RWPE2 (cell line): ENCODE measurements at regions not wholly inside any gene's neighbourhood (a gene's known extent, or its start where the extent isn't known, plus 50 kb on each side); places are given as distances from the start of the nearest gene placed in this dataset.

Source experiments
- ATAC-seq: fragments of 200-7000 bp; cut with Tn5 transposase; 3 replicates; pipeline ENCODE4 v1.9.1; 2021; ENCODE audit warnings: low read depth
- DNase-seq: peaks from one replicate; pipeline ENCODE4 v3.0.0-alpha.2; 2020; ENCODE audit warnings: low spot score
- H3K27ac ChIP-seq: fragments of 450-650 bp; 2 replicates; pipeline ENCODE4 v1.5.1; 2017; ENCODE audit warnings: mild to moderate bottlenecking; ENCODE audit not compliant: poor library complexity, severe bottlenecking
- H3K27me3 ChIP-seq: fragments of 250-450 bp; sonication (Bioruptor Pico); 2 replicates; pipeline ENCODE4 v1.5.1; 2021; ENCODE audit warnings: mild to moderate bottlenecking, moderate library complexity; ENCODE audit not compliant: insufficient read depth, poor library complexity, severe bottlenecking
- H3K36me3 ChIP-seq: fragments of 250-450 bp; sonication (Bioruptor Pico); 2 replicates; pipeline ENCODE4 v1.5.1; 2020; ENCODE audit warnings: low read depth, mild to moderate bottlenecking, moderate library complexity
- H3K4me1 ChIP-seq: fragments of 250-450 bp; sonication (Bioruptor Pico); 2 replicates; pipeline ENCODE4 v1.5.1; 2021; ENCODE audit warnings: mild to moderate bottlenecking, moderate library complexity; ENCODE audit not compliant: insufficient read depth, poor library complexity, severe bottlenecking
- H3K4me3 ChIP-seq: fragments of 250-450 bp; sonication (Bioruptor Pico); 2 replicates; pipeline ENCODE4 v1.5.1; 2021; ENCODE audit warnings: mild to moderate bottlenecking, moderate library complexity; ENCODE audit not compliant: severe bottlenecking
- H3K9me3 ChIP-seq: fragments of 250-450 bp; sonication (Bioruptor Pico); 2 replicates; pipeline ENCODE4 v1.5.1; 2021; ENCODE audit warnings: mild to moderate bottlenecking, moderate library complexity; ENCODE audit not compliant: severe bottlenecking
- CTCF ChIP-seq: fragments of 450-650 bp; IDR thresholded peaks from one replicate; pipeline ENCODE4 v1.5.1; 2017; ENCODE audit warnings: mild to moderate bottlenecking, moderate library complexity; ENCODE audit not compliant: poor library complexity, severe bottlenecking

- Histone ChIP-seq H3K9me3 (no peaks in the 10 kb centered on the region), H3K4me1 (no peaks in the 10 kb centered on the region), H3K4me3 (no peak overlapping the region), H3K27ac (no peak overlapping the region), H3K36me3 (no peaks in the 10 kb centered on the region), H3K27me3 (no peaks in the 10 kb centered on the region)
- DNase-seq, result no peak
- TF ChIP-seq CTCF, result no peak
- ATAC-seq, result no peak
These were observed 54.8 kb upstream of the ATP2C1 start for GRCh38 chr3:130838898-130839600.

GRCh38 chr3:130839813-130840212 lies 54.1 kb upstream of the ATP2C1 start:
- no peak for TF ChIP-seq CTCF
- Histone ChIP-seq H3K4me3 (no peak overlapping the region), H3K9me3 (no peaks in the 10 kb centered on the region), H3K4me1 (no peaks in the 10 kb centered on the region), H3K36me3 (no peaks in the 10 kb centered on the region), H3K27me3 (no peaks in the 10 kb centered on the region), H3K27ac (no peak overlapping the region)
- DNase-seq (no peak), ATAC-seq (no peak)

GRCh38 chr3:130841357-130841756 lies 52.5 kb upstream of the ATP2C1 start:
- TF ChIP-seq CTCF, result no peak
- H3K4me3 ChIP-seq, result no peak overlapping the region
- H3K9me3 ChIP-seq, result no peaks in the 10 kb centered on the region
- no peak overlapping the region for H3K27ac ChIP-seq
- ATAC-seq (peak; percentile 40; the same call in 1 of the 3 replicates), DNase-seq (no peak)
- no peaks in the 10 kb centered on the region for H3K27me3 ChIP-seq
- H3K4me1 ChIP-seq, result no peaks in the 10 kb centered on the region
- H3K36me3 ChIP-seq, result no peaks in the 10 kb centered on the region

DNA sequence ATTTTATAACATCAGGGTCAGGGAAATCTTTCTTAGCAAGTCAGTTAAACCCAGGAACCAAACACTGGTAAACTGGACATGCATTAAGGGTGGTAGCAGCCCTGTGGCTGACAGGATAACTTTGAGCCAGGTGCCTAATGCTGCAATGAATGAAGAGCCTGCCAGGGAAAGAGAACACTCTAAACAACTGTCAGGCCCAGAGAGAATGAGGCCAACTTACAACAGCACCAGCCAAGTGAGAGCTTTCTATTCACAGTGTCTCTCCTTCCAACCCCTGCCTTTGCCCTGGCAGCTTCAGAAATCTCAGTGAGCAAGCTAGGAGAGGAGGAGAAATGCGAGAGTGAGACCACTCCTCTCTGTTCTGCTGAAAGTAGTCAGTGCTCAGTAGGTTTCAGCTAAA lies 50.4 kb upstream of the ATP2C1 start:
- H3K27me3 ChIP-seq, result no peaks in the 10 kb centered on the region
- TF ChIP-seq CTCF, result no peak
- H3K4me3 ChIP-seq, result no peak overlapping the region
- H3K4me1 ChIP-seq, result no peaks in the 10 kb centered on the region
- DNase-seq (no peak), ATAC-seq (no peak)
- H3K27ac ChIP-seq, result no peak overlapping the region
- H3K9me3 ChIP-seq, result no peaks in the 10 kb centered on the region
- no peaks in the 10 kb centered on the region for H3K36me3 ChIP-seq
